GM12878 (cell line): ENCODE measurements at regions not wholly inside any gene's neighbourhood (a gene's known extent, or its start where the extent isn't known, plus 50 kb on each side); places are given as distances from the start of the nearest gene placed in this dataset.

Experiments used
- ATAC-seq: fragments of 200-7000 bp; cut with Tn5 transposase; 3 replicates; pipeline ENCODE4 v1.9.1; 2020; ENCODE audit warnings: mild to moderate bottlenecking, moderate library complexity
- BruUV-seq: library from RNA; stranded (reverse); fragments of 400-500 nt; replicated peaks from 2 replicates; lab custom pipeline; 2021; lab: Mats Ljungman, UMichigan
- CTCF ChIA-PET: fragments of 300-600 bp; sonication (Branson Sonifier 250); formaldehyde crosslinking; extraction: SDS; loops from one replicate; lab custom pipeline; 2021; ENCODE audit warnings: inconsistent platforms; lab: Yijun Ruan, JAX
- POLR2A ChIA-PET: fragments of 350-600 bp; formaldehyde crosslinking; extraction: SDS; loops from one replicate; lab custom pipeline; 2021; ENCODE audit warnings: inconsistent platforms; lab: Charles Lee
- RAD21 ChIA-PET: fragments of 300-600 bp; sonication (Branson Sonifier 250); formaldehyde crosslinking; loops from one replicate; lab custom pipeline; 2023; ENCODE audit warnings: antibody characterized with exemption; ENCODE audit not compliant: unreplicated experiment; lab: Charles Lee
- SMC1A ChIA-PET: fragments of 300-600 bp; sonication (Branson Sonifier 250); formaldehyde crosslinking; loops from one replicate; lab custom pipeline; 2023; ENCODE audit not compliant: unreplicated experiment, uncharacterized antibody; lab: Charles Lee
- DNase-seq: peaks from one replicate; pipeline ENCODE4 v3.0.0-alpha.2; 2011; ENCODE audit warnings: low read depth, low spot score
- FAIRE-seq: peaks from 3 replicates; lab custom pipeline; 2011; peaks lifted over from hg19 to GRCh38; lab: Jason Lieb, UNC
- H2AFZ ChIP-seq: 2 replicates; pipeline ENCODE4 v1.6.0; 2011; ENCODE audit warnings: low read depth, low read length, control low read depth; ENCODE audit not compliant: control insufficient read depth
- H3K27ac ChIP-seq: 2 replicates; pipeline ENCODE4 v1.5.1; 2011; ENCODE audit warnings: control low read depth; ENCODE audit not compliant: control insufficient read depth, insufficient read depth
- H3K27me3 ChIP-seq, 2 experiments: replicated peaks in 1 of 2; 2 replicates each; pipeline versions ENCODE4 v1.6.0 to v1.6.1; 2011; ENCODE audit warnings: low read length in 1 of 2; ENCODE audit not compliant: control insufficient read depth in 2 of 2, insufficient read depth in 2 of 2
- H3K36me3 ChIP-seq, 2 experiments: 2 replicates each; pipeline ENCODE4 v1.5.1; 2011; ENCODE audit warnings: low read length in 1 of 2; ENCODE audit not compliant: control insufficient read depth in 2 of 2, insufficient read depth in 2 of 2
- H3K4me1 ChIP-seq: 2 replicates; pipeline ENCODE4 v1.6.1; 2011; ENCODE audit warnings: mild to moderate bottlenecking, low read length, moderate library complexity, mixed read lengths; ENCODE audit not compliant: control insufficient read depth, insufficient read depth
- H3K4me2 ChIP-seq: 2 replicates; pipeline ENCODE4 v1.6.0; 2011; ENCODE audit warnings: control low read depth; ENCODE audit not compliant: control insufficient read depth, insufficient read depth
- H3K4me3 ChIP-seq: fragments of 200-600 bp; sonication (generic); 2 replicates; pipeline ENCODE4 v1.5.1; 2016
- H3K79me2 ChIP-seq: 2 replicates; pipeline ENCODE4 v1.6.0; 2011; ENCODE audit warnings: low read length; ENCODE audit not compliant: control insufficient read depth, insufficient read depth
- H3K9ac ChIP-seq: 2 replicates; pipeline ENCODE4 v1.8.0; 2011; ENCODE audit warnings: low read length, control low read depth, mixed read lengths; ENCODE audit not compliant: control insufficient read depth, insufficient read depth
- H3K9me3 ChIP-seq: replicated peaks from 3 replicates; pipeline ENCODE4 v1.5.1; 2011; ENCODE audit warnings: mild to moderate bottlenecking, low read length; ENCODE audit not compliant: control insufficient read depth, insufficient read depth
- H4K20me1 ChIP-seq: 2 replicates; pipeline ENCODE4 v1.6.0; 2011; ENCODE audit not compliant: control insufficient read depth, insufficient read depth
- E4F1 ChIP-seq: fragments of 450-650 bp; IDR thresholded peaks from 2 replicates; pipeline ENCODE4 v1.6.1; 2018; ENCODE audit warnings: borderline replicate concordance, mild to moderate bottlenecking; ENCODE audit not compliant: partially characterized antibody
- SMC3 ChIP-seq: IDR thresholded peaks from 2 replicates; pipeline ENCODE4 v1.6.1; 2011; ENCODE audit warnings: low read length, improper control_type of control experiment, borderline replicate concordance
- WGBS: methylation state at CpG from one replicate; pipeline ENCODE4 v1.1.6; 2016; ENCODE audit warnings: low lambda C conversion rate; ENCODE audit not compliant: insufficient replicate concordance, insufficient coverage; ENCODE audit errors: missing lambda C conversion rate; 5-methylcytosine and 5-hydroxymethylcytosine counted together
- in situ Hi-C: fragments of 300-500 bp; cut with MboI; formaldehyde crosslinking; loops from 9 replicates; pipeline ENCODE4 v1.14.3; 2018; ENCODE audit warnings: mixed read lengths
- intact Hi-C: fragments of 100-400 bp; cut with micrococcal nuclease; formaldehyde crosslinking; loops from one replicate; pipeline ENCODE4 v1.14.2; 2022; ENCODE audit not compliant: unreplicated experiment
- TF ChIP-seq, protein P1 (sequence below), 3 experiments: IDR thresholded peaks in 2 of 3; conservative IDR thresholded peaks in 1 of 3; 2 replicates each; pipeline ENCODE4 v1.5.1; 2011; ENCODE audit warnings: low read depth in 3 of 3, low read length in 3 of 3, mild to moderate bottlenecking in 3 of 3, control low read depth in 2 of 3, moderate library complexity in 2 of 3, inconsistent platforms in 1 of 3, mixed read lengths in 1 of 3; ENCODE audit not compliant: control insufficient read depth in 2 of 3, insufficient read depth in 1 of 3; ENCODE audit errors: extremely low read depth in 1 of 3

GRCh38 chr22:22710719-22711531 is 66.5 kb downstream of the GGTLC2 start:
- TF ChIP-seq, protein P1, sequence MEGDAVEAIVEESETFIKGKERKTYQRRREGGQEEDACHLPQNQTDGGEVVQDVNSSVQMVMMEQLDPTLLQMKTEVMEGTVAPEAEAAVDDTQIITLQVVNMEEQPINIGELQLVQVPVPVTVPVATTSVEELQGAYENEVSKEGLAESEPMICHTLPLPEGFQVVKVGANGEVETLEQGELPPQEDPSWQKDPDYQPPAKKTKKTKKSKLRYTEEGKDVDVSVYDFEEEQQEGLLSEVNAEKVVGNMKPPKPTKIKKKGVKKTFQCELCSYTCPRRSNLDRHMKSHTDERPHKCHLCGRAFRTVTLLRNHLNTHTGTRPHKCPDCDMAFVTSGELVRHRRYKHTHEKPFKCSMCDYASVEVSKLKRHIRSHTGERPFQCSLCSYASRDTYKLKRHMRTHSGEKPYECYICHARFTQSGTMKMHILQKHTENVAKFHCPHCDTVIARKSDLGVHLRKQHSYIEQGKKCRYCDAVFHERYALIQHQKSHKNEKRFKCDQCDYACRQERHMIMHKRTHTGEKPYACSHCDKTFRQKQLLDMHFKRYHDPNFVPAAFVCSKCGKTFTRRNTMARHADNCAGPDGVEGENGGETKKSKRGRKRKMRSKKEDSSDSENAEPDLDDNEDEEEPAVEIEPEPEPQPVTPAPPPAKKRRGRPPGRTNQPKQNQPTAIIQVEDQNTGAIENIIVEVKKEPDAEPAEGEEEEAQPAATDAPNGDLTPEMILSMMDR (IDR thresholded peaks at IDR 0.05 in 2 of 3, conservative IDR thresholded peaks at IDR 0.05 in 1 of 3; ENCODE audit: control insufficient read depth in 2 of 3, extremely low read depth in 1 of 3, insufficient read depth in 1 of 3, low read depth in 3 of 3, low read length in 3 of 3) = peak; percentile 56 to 87 (median 64)
- TF ChIP-seq SMC3 (peak; percentile 46; the same call in 1 of the 2 replicates), E4F1 (no peak)
- H3K79me2 ChIP-seq = no peaks in the 10 kb centered on the region
- H3K9ac ChIP-seq = no peak overlapping the region
- no peak overlapping the region for H3K4me2 ChIP-seq
- 19% methylated on average over 11 of the region's 11 CpGs for WGBS
- ATAC-seq (peak; percentile 70), DNase-seq (no peak), FAIRE-seq (no peak)
- POLR2A ChIA-PET = interaction anchor here (1.5 kb wide), 1 partner anchor 9 kb away, joined by 4 read pairs; no protein-coding TSS in a partner anchor
- H3K9me3 ChIP-seq = no peaks in the 10 kb centered on the region
- BruUV-seq = no TSS peak
- RAD21 ChIA-PET = no interaction called here
- H3K27me3 ChIP-seq = no peaks in the 10 kb centered on the region
- H2AFZ ChIP-seq = no peak overlapping the region
- no peaks in the 10 kb centered on the region for H3K36me3 ChIP-seq
- H3K27ac ChIP-seq = no peak overlapping the region
- no peak overlapping the region for H3K4me3 ChIP-seq
- CTCF ChIA-PET = interaction anchor here (1.0 to 3.0 kb wide), 8 partner anchors 9 to 125 kb away, joined by 3 to 43 read pairs (median 11); no protein-coding TSS in a partner anchor
- SMC1A ChIA-PET = interaction anchor here (1.2 to 2.0 kb wide), 2 partner anchors 35 to 36 kb away, joined by 4 to 8 read pairs; no protein-coding TSS in a partner anchor
- peaks cover 12% of the 10 kb centered on the region; the same call in 1 of the 2 replicates for H3K4me1 ChIP-seq
- in situ Hi-C loops = loop anchor here (5.0 kb wide), 1 partner anchor 36 kb away; no protein-coding TSS in a partner anchor
- no peaks in the 10 kb centered on the region for H4K20me1 ChIP-seq
- intact Hi-C loops = loop anchor here (5.0 kb wide), 1 partner anchor 36 kb away; no protein-coding TSS in a partner anchor
